HEK293 (cell line): ENCODE measurements at regions not wholly inside any gene's neighbourhood (a gene's known extent, or its start where the extent isn't known, plus 50 kb on each side); places are given as distances from the start of the nearest gene placed in this dataset.

Experiments used
- CTCF ChIA-PET: fragments of 350-600 bp; formaldehyde crosslinking; extraction: SDS; loops from one replicate; lab custom pipeline; 2021; ENCODE audit warnings: antibody characterized with exemption; lab: Yijun Ruan, JAX
- POLR2A ChIA-PET: fragments of 300-600 bp; formaldehyde crosslinking; extraction: SDS; loops from one replicate; lab custom pipeline; 2020; ENCODE audit warnings: antibody characterized with exemption, inconsistent platforms; lab: Yijun Ruan, JAX
- H3K27ac ChIP-seq: fragments of 200-500 bp; sonication (Bioruptor generic); 2 replicates; pipeline ENCODE4 v1.5.1; 2014; ENCODE audit warnings: low read depth, low read length, control low read depth, inconsistent platforms; ENCODE audit errors: extremely low read depth
- H3K36me3 ChIP-seq, 2 experiments: fragments of 200-500 bp in 1 of 2; sonication (Bioruptor generic) in 1 of 2; 1 replicate in 1 of 2; 2 replicates in 1 of 2; pipeline ENCODE4 v1.5.1; 2014 to 2017; ENCODE audit warnings: inconsistent platforms in 2 of 2, low read length in 2 of 2; ENCODE audit not compliant: control insufficient read depth in 2 of 2, insufficient read depth in 1 of 2
- H3K4me1 ChIP-seq: fragments of 200-500 bp; sonication (Bioruptor generic); 2 replicates; pipeline ENCODE4 v1.5.1; 2014; ENCODE audit warnings: mild to moderate bottlenecking, low read length, inconsistent platforms; ENCODE audit not compliant: control insufficient read depth, insufficient read depth
- H3K4me3 ChIP-seq: 2 replicates; pipeline ENCODE4 v1.5.1; 2011; ENCODE audit warnings: low read depth, mild to moderate bottlenecking, control low read depth, low read length, moderate library complexity
- H3K9me3 ChIP-seq: fragments of 200-500 bp; sonication (Bioruptor generic); 2 replicates; pipeline ENCODE4 v1.5.1; 2014; ENCODE audit warnings: low read depth, low read length, inconsistent platforms; ENCODE audit not compliant: control insufficient read depth, insufficient read depth
- BCL11A ChIP-seq: fragments of 450-650 bp; formaldehyde crosslinking; IDR thresholded peaks from 2 replicates; pipeline ENCODE4 v1.5.1; 2016; ENCODE audit warnings: low read depth, missing biosample characterization, missing genetic modification characterization
- EGR2 ChIP-seq: fragments of 450-650 bp; formaldehyde crosslinking; IDR thresholded peaks from 2 replicates; pipeline ENCODE4 v1.5.1; 2016; ENCODE audit warnings: low read depth, missing biosample characterization, missing genetic modification characterization
- GLI2 ChIP-seq: fragments of 450-650 bp; formaldehyde crosslinking; IDR thresholded peaks from 2 replicates; pipeline ENCODE4; 2017; ENCODE audit warnings: missing biosample characterization, missing genetic modification characterization, low read depth, borderline replicate concordance
- IKZF3 ChIP-seq: fragments of 450-650 bp; IDR thresholded peaks from 2 replicates; pipeline ENCODE4 v1.5.0; 2018; ENCODE audit warnings: missing biosample characterization, mild to moderate bottlenecking, missing genetic modification characterization, moderate library complexity
- SCRT2 ChIP-seq: fragments of 450-650 bp; formaldehyde crosslinking; IDR thresholded peaks from 2 replicates; pipeline ENCODE4 v1.5.1; 2016; ENCODE audit warnings: missing biosample characterization, missing genetic modification characterization
- TCF7L2 ChIP-seq: IDR thresholded peaks from 2 replicates; pipeline ENCODE4 v1.6.1; 2011; ENCODE audit warnings: low read depth, mild to moderate bottlenecking, inconsistent platforms, low read length, moderate library complexity, borderline replicate concordance
- TRIM28 ChIP-seq: IDR thresholded peaks from 2 replicates; pipeline ENCODE4 v1.6.1; 2011; ENCODE audit warnings: low read length, control low read depth, borderline replicate concordance
- ZFHX2 ChIP-seq: fragments of 450-650 bp; formaldehyde crosslinking; conservative IDR thresholded peaks from 2 replicates; pipeline ENCODE4 v1.5.1; 2016; ENCODE audit warnings: missing biosample characterization, missing genetic modification characterization
- ZNF140 ChIP-seq: fragments of 450-650 bp; formaldehyde crosslinking; IDR thresholded peaks from 2 replicates; pipeline ENCODE4 v1.5.1; 2016; ENCODE audit warnings: missing biosample characterization, missing genetic modification characterization
- ZNF146 ChIP-seq: fragments of 450-650 bp; formaldehyde crosslinking; IDR thresholded peaks from 2 replicates; pipeline ENCODE4 v1.5.1; 2016; ENCODE audit warnings: missing biosample characterization, missing genetic modification characterization
- ZNF16 ChIP-seq: fragments of 450-650 bp; formaldehyde crosslinking; IDR thresholded peaks from 2 replicates; pipeline ENCODE4 v1.5.1; 2016; ENCODE audit warnings: low read depth, missing biosample characterization, missing genetic modification characterization
- ZNF169 ChIP-seq: fragments of 450-650 bp; formaldehyde crosslinking; IDR thresholded peaks from 2 replicates; pipeline ENCODE4 v1.5.1; 2016; ENCODE audit warnings: missing biosample characterization, missing genetic modification characterization
- ZNF175 ChIP-seq: fragments of 450-650 bp; formaldehyde crosslinking; IDR thresholded peaks from 2 replicates; pipeline ENCODE4 v1.5.1; 2016; ENCODE audit warnings: missing biosample characterization, missing genetic modification characterization
- ZNF2 ChIP-seq: fragments of 450-650 bp; formaldehyde crosslinking; IDR thresholded peaks from 2 replicates; pipeline ENCODE4 v1.5.1; 2016; ENCODE audit warnings: missing biosample characterization, missing genetic modification characterization
- ZNF214 ChIP-seq: fragments of 450-650 bp; formaldehyde crosslinking; IDR thresholded peaks from 2 replicates; pipeline ENCODE4 v1.5.1; 2017; ENCODE audit warnings: missing biosample characterization, mild to moderate bottlenecking, missing genetic modification characterization, borderline replicate concordance
- ZNF221 ChIP-seq: fragments of 450-650 bp; formaldehyde crosslinking; IDR thresholded peaks from 2 replicates; pipeline ENCODE4 v1.5.1; 2017; ENCODE audit warnings: missing biosample characterization, missing genetic modification characterization, borderline replicate concordance
- ZNF311 ChIP-seq: fragments of 450-650 bp; formaldehyde crosslinking; IDR thresholded peaks from 2 replicates; pipeline ENCODE4 v1.5.1; 2017; ENCODE audit warnings: missing biosample characterization, missing genetic modification characterization, borderline replicate concordance
- ZNF341 ChIP-seq: fragments of 450-650 bp; formaldehyde crosslinking; IDR thresholded peaks from 2 replicates; pipeline ENCODE4; 2016; ENCODE audit warnings: low read depth, missing biosample characterization, missing genetic modification characterization
- ZNF596 ChIP-seq: fragments of 450-650 bp; IDR thresholded peaks from 2 replicates; pipeline ENCODE4 v1.5.0; 2018; ENCODE audit warnings: missing biosample characterization, mild to moderate bottlenecking, missing genetic modification characterization, moderate library complexity
- ZNF600 ChIP-seq: fragments of 450-650 bp; formaldehyde crosslinking; IDR thresholded peaks from 2 replicates; pipeline ENCODE4 v1.5.1; 2016; ENCODE audit warnings: missing biosample characterization, missing genetic modification characterization
- ZNF654 ChIP-seq: fragments of 450-650 bp; formaldehyde crosslinking; IDR thresholded peaks from 2 replicates; pipeline ENCODE4 v1.5.1; 2016; ENCODE audit warnings: low read depth, missing biosample characterization, missing genetic modification characterization
- ZNF658 ChIP-seq: fragments of 450-650 bp; formaldehyde crosslinking; IDR thresholded peaks from 2 replicates; pipeline ENCODE4; 2016; ENCODE audit warnings: missing biosample characterization, missing genetic modification characterization
- ZNF707 ChIP-seq: fragments of 450-650 bp; formaldehyde crosslinking; IDR thresholded peaks from 2 replicates; pipeline ENCODE4 v1.5.1; 2016; ENCODE audit warnings: missing biosample characterization, missing genetic modification characterization
- TF ChIP-seq, protein P1 (sequence below): fragments of 450-650 bp; formaldehyde crosslinking; IDR thresholded peaks from 2 replicates; pipeline ENCODE4 v1.5.1; 2017; ENCODE audit warnings: missing biosample characterization, missing genetic modification characterization
- TF ChIP-seq, protein P2 (sequence below): fragments of 450-650 bp; formaldehyde crosslinking; IDR thresholded peaks from 2 replicates; pipeline ENCODE4 v1.5.1; 2016; ENCODE audit warnings: missing biosample characterization, missing genetic modification characterization

DNA sequence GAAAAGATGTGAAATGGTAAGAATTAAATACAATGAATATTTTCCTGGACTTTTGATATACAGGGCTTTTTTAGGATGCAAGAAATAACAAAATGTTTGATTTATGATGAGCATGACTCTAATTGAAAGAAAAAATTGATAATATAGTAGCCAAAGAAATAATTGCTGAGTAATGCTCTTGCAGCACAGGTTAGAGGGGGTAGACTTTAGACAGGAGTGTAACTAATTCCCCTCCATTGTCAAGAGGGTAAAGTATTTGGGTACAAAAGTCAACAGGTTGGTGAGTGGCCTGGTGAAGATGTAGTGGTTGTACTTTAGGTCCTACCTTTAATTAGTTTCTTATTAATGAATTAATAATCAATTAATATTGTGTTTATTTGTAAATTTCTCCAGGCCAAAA is 912.3 kb downstream of the KCNJ2 start:
- ChIA-PET CTCF (interaction anchor here (0.6 kb wide), 2 partner anchors 170 to 1556 kb away, joined by 3 to 4 read pairs; no protein-coding TSS in a partner anchor), POLR2A (no interaction called here)
- no peak overlapping the region for H3K27ac ChIP-seq
- no peaks in the 10 kb centered on the region for H3K9me3 ChIP-seq
- H3K4me1 ChIP-seq = no peaks in the 10 kb centered on the region
- H3K36me3 ChIP-seq = no peaks in the 10 kb centered on the region
- H3K4me3 ChIP-seq = no peak overlapping the region
- no peak for TF ChIP-seq ZNF16 (tag by site-specific recombination)
- no peak for TF ChIP-seq ZNF146 (tag by site-specific recombination)
- TF ChIP-seq BCL11A = no peak
- TF ChIP-seq GLI2 (tag by site-specific recombination) = no peak
- no peak for TF ChIP-seq ZNF2 (tag by site-specific recombination)
- TF ChIP-seq ZNF221 (tag by site-specific recombination) = no peak
- TF ChIP-seq ZNF596 (tag by site-specific recombination) = no peak
- no peak for TF ChIP-seq ZNF600 (tag by site-specific recombination)
- no peak for TF ChIP-seq ZNF311 (tag by site-specific recombination)

DNA sequence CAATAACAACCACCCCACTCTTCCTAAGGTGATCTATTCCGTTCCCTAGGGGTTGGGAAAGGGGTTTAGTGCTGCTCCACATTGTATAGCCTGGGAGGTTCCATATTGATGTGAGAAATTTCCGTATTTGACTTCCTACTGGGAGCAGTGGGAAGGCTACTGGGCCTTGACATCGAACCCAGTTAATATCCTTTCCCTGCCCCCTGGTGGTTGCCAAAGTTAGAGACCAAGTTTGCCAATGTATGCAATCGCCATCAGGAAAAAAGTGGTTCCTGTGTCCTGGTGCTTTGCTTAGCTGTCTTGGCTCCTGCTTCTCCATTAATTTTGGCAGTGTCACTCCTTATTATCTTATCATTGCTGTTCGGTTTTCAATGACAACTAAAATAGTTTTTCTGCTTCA is 914.9 kb downstream of the KCNJ2 start:
- Histone ChIP-seq H3K4me1 (no peaks in the 10 kb centered on the region), H3K36me3 (no peaks in the 10 kb centered on the region), H3K27ac (no peak overlapping the region), H3K4me3 (no peak overlapping the region), H3K9me3 (no peaks in the 10 kb centered on the region)
- TF ChIP-seq TCF7L2 = no peak
- TF ChIP-seq ZNF658 (tag by site-specific recombination) = no peak
- TF ChIP-seq ZFHX2 = no peak
- TF ChIP-seq, protein P1, sequence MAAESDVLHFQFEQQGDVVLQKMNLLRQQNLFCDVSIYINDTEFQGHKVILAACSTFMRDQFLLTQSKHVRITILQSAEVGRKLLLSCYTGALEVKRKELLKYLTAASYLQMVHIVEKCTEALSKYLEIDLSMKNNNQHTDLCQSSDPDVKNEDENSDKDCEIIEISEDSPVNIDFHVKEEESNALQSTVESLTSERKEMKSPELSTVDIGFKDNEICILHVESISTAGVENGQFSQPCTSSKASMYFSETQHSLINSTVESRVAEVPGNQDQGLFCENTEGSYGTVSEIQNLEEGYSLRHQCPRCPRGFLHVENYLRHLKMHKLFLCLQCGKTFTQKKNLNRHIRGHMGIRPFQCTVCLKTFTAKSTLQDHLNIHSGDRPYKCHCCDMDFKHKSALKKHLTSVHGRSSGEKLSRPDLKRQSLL (tag by site-specific recombination) = no peak
- no peak for TF ChIP-seq TRIM28
- TF ChIP-seq, protein P2, sequence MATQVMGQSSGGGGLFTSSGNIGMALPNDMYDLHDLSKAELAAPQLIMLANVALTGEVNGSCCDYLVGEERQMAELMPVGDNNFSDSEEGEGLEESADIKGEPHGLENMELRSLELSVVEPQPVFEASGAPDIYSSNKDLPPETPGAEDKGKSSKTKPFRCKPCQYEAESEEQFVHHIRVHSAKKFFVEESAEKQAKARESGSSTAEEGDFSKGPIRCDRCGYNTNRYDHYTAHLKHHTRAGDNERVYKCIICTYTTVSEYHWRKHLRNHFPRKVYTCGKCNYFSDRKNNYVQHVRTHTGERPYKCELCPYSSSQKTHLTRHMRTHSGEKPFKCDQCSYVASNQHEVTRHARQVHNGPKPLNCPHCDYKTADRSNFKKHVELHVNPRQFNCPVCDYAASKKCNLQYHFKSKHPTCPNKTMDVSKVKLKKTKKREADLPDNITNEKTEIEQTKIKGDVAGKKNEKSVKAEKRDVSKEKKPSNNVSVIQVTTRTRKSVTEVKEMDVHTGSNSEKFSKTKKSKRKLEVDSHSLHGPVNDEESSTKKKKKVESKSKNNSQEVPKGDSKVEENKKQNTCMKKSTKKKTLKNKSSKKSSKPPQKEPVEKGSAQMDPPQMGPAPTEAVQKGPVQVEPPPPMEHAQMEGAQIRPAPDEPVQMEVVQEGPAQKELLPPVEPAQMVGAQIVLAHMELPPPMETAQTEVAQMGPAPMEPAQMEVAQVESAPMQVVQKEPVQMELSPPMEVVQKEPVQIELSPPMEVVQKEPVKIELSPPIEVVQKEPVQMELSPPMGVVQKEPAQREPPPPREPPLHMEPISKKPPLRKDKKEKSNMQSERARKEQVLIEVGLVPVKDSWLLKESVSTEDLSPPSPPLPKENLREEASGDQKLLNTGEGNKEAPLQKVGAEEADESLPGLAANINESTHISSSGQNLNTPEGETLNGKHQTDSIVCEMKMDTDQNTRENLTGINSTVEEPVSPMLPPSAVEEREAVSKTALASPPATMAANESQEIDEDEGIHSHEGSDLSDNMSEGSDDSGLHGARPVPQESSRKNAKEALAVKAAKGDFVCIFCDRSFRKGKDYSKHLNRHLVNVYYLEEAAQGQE (tag by site-specific recombination) = no peak
- no peak for TF ChIP-seq ZNF175
- no peak for TF ChIP-seq ZNF169
- peak; percentile 54 for TF ChIP-seq ZNF654
- TF ChIP-seq IKZF3 = 0 out of 2 replicates have a peak, but pooled peaks have one; percentile 41
- no peak for TF ChIP-seq SCRT2 (tag by site-specific recombination)
- TF ChIP-seq ZNF140 (tag by site-specific recombination) = no peak
- no peak for TF ChIP-seq ZNF707 (tag by site-specific recombination)
- TF ChIP-seq ZNF341 (tag by site-specific recombination) = no peak
- no peak for TF ChIP-seq ZNF214 (tag by site-specific recombination)
- TF ChIP-seq EGR2 (tag by site-specific recombination) = no peak
- CTCF ChIA-PET = interaction anchor here (0.6 to 3.7 kb wide), 13 partner anchors 10 to 1027 kb away, joined by 3 to 24 read pairs (median 3); no protein-coding TSS in a partner anchor
- POLR2A ChIA-PET = no interaction called here
